GM12878 (cell line): ENCODE measurements at regions not wholly inside any gene's neighbourhood (a gene's known extent, or its start where the extent isn't known, plus 50 kb on each side); places are given as distances from the start of the nearest gene placed in this dataset.

ENCODE experiments used
- ATAC-seq: fragments of 200-7000 bp; cut with Tn5 transposase; 3 replicates; pipeline ENCODE4 v1.9.1; 2020; ENCODE audit warnings: mild to moderate bottlenecking, moderate library complexity
- BruUV-seq: library from RNA; stranded (reverse); fragments of 400-500 nt; replicated peaks from 2 replicates; lab custom pipeline; 2021; lab: Mats Ljungman, UMichigan
- CTCF ChIA-PET: fragments of 300-600 bp; sonication (Branson Sonifier 250); formaldehyde crosslinking; extraction: SDS; loops from one replicate; lab custom pipeline; 2021; ENCODE audit warnings: inconsistent platforms; lab: Yijun Ruan, JAX
- POLR2A ChIA-PET: fragments of 350-600 bp; formaldehyde crosslinking; extraction: SDS; loops from one replicate; lab custom pipeline; 2021; ENCODE audit warnings: inconsistent platforms; lab: Charles Lee
- RAD21 ChIA-PET: fragments of 300-600 bp; sonication (Branson Sonifier 250); formaldehyde crosslinking; loops from one replicate; lab custom pipeline; 2023; ENCODE audit warnings: antibody characterized with exemption; ENCODE audit not compliant: unreplicated experiment; lab: Charles Lee
- SMC1A ChIA-PET: fragments of 300-600 bp; sonication (Branson Sonifier 250); formaldehyde crosslinking; loops from one replicate; lab custom pipeline; 2023; ENCODE audit not compliant: unreplicated experiment, uncharacterized antibody; lab: Charles Lee
- DNase-seq: peaks from one replicate; pipeline ENCODE4 v3.0.0-alpha.2; 2011; ENCODE audit warnings: low read depth, low spot score
- FAIRE-seq: peaks from 3 replicates; lab custom pipeline; 2011; peaks lifted over from hg19 to GRCh38; lab: Jason Lieb, UNC
- H2AFZ ChIP-seq: 2 replicates; pipeline ENCODE4 v1.6.0; 2011; ENCODE audit warnings: low read depth, low read length, control low read depth; ENCODE audit not compliant: control insufficient read depth
- H3K27ac ChIP-seq: 2 replicates; pipeline ENCODE4 v1.5.1; 2011; ENCODE audit warnings: control low read depth; ENCODE audit not compliant: control insufficient read depth, insufficient read depth
- H3K27me3 ChIP-seq, 2 experiments: replicated peaks in 1 of 2; 2 replicates each; pipeline versions ENCODE4 v1.6.0 to v1.6.1; 2011; ENCODE audit warnings: low read length in 1 of 2; ENCODE audit not compliant: control insufficient read depth in 2 of 2, insufficient read depth in 2 of 2
- H3K36me3 ChIP-seq, 2 experiments: 2 replicates each; pipeline ENCODE4 v1.5.1; 2011; ENCODE audit warnings: low read length in 1 of 2; ENCODE audit not compliant: control insufficient read depth in 2 of 2, insufficient read depth in 2 of 2
- H3K4me1 ChIP-seq: 2 replicates; pipeline ENCODE4 v1.6.1; 2011; ENCODE audit warnings: mild to moderate bottlenecking, low read length, moderate library complexity, mixed read lengths; ENCODE audit not compliant: control insufficient read depth, insufficient read depth
- H3K4me2 ChIP-seq: 2 replicates; pipeline ENCODE4 v1.6.0; 2011; ENCODE audit warnings: control low read depth; ENCODE audit not compliant: control insufficient read depth, insufficient read depth
- H3K4me3 ChIP-seq: fragments of 200-600 bp; sonication (generic); 2 replicates; pipeline ENCODE4 v1.5.1; 2016
- H3K79me2 ChIP-seq: 2 replicates; pipeline ENCODE4 v1.6.0; 2011; ENCODE audit warnings: low read length; ENCODE audit not compliant: control insufficient read depth, insufficient read depth
- H3K9ac ChIP-seq: 2 replicates; pipeline ENCODE4 v1.8.0; 2011; ENCODE audit warnings: low read length, control low read depth, mixed read lengths; ENCODE audit not compliant: control insufficient read depth, insufficient read depth
- H3K9me3 ChIP-seq: replicated peaks from 3 replicates; pipeline ENCODE4 v1.5.1; 2011; ENCODE audit warnings: mild to moderate bottlenecking, low read length; ENCODE audit not compliant: control insufficient read depth, insufficient read depth
- H4K20me1 ChIP-seq: 2 replicates; pipeline ENCODE4 v1.6.0; 2011; ENCODE audit not compliant: control insufficient read depth, insufficient read depth
- BCL11A ChIP-seq: IDR thresholded peaks from 2 replicates; pipeline ENCODE4 v1.6.1; 2011; ENCODE audit warnings: low read depth, low read length
- CEBPB ChIP-seq, 2 experiments: fragments of 150-350 bp in 1 of 2; IDR thresholded peaks; 2 replicates each; pipeline ENCODE4 v1.6.1; 2012 to 2014; ENCODE audit warnings: low read depth in 2 of 2, low read length in 2 of 2, borderline replicate concordance in 1 of 2, inconsistent platforms in 1 of 2
- CHD1 ChIP-seq: IDR thresholded peaks from 2 replicates; pipeline ENCODE4 v1.6.1; 2012; ENCODE audit warnings: low read depth, low read length, improper control_type of control experiment
- ETV6 ChIP-seq, 2 experiments: fragments of 450-650 bp in 1 of 2; IDR thresholded peaks in 1 of 2; conservative IDR thresholded peaks in 1 of 2; 2 replicates each; pipeline ENCODE4 v1.6.1; 2014; ENCODE audit warnings: antibody characterized with exemption in 1 of 2, borderline replicate concordance in 1 of 2, low read depth in 1 of 2, mild to moderate bottlenecking in 1 of 2, moderate library complexity in 1 of 2
- FOS ChIP-seq: IDR thresholded peaks from 3 replicates; pipeline ENCODE4 v1.6.1; 2011; ENCODE audit warnings: borderline replicate concordance; ENCODE audit not compliant: insufficient read length; ENCODE audit errors: extremely low read depth
- GATAD2B ChIP-seq: fragments of 450-650 bp; conservative IDR thresholded peaks from 2 replicates; pipeline ENCODE4 v1.6.1; 2017; ENCODE audit warnings: low read depth, mild to moderate bottlenecking, moderate library complexity
- IKZF1 ChIP-seq: fragments of 450-650 bp; conservative IDR thresholded peaks from 2 replicates; pipeline ENCODE4 v1.6.1; 2017; ENCODE audit warnings: antibody characterized with exemption, mild to moderate bottlenecking
- IKZF2 ChIP-seq, 2 experiments: fragments of 450-650 bp; IDR thresholded peaks; 2 replicates each; pipeline ENCODE4 v1.6.1; 2017; ENCODE audit warnings: mild to moderate bottlenecking in 2 of 2, moderate library complexity in 2 of 2
- PAX5 ChIP-seq: IDR thresholded peaks from 2 replicates; pipeline ENCODE4 v1.6.1; 2011; ENCODE audit warnings: low read depth, low read length, borderline replicate concordance
- PML ChIP-seq: IDR thresholded peaks from 2 replicates; pipeline ENCODE4 v1.6.1; 2012; ENCODE audit warnings: low read length, inconsistent platforms
- POLR2AphosphoS2 ChIP-seq: IDR thresholded peaks from 2 replicates; pipeline ENCODE4 v1.6.1; 2011; ENCODE audit warnings: low read depth, mild to moderate bottlenecking, low read length, improper control_type of control experiment, moderate library complexity
- SIN3A ChIP-seq: IDR thresholded peaks from 2 replicates; pipeline ENCODE4 v1.6.1; 2012; ENCODE audit warnings: low read depth, low read length, improper control_type of control experiment
- ZNF24 ChIP-seq: fragments of 450-650 bp; IDR thresholded peaks from 2 replicates; pipeline ENCODE4 v1.6.1; 2017; ENCODE audit warnings: antibody characterized with exemption, mild to moderate bottlenecking
- ZNF274 ChIP-seq: IDR thresholded peaks from one replicate; pipeline ENCODE4 v1.8.0; 2011; ENCODE audit not compliant: insufficient read length, insufficient read depth
- ZSCAN29 ChIP-seq: fragments of 450-650 bp; IDR thresholded peaks from 2 replicates; pipeline ENCODE4 v1.6.1; 2017; ENCODE audit warnings: mild to moderate bottlenecking, moderate library complexity
- WGBS: methylation state at CpG from one replicate; pipeline ENCODE4 v1.1.6; 2016; ENCODE audit warnings: low lambda C conversion rate; ENCODE audit not compliant: insufficient replicate concordance, insufficient coverage; ENCODE audit errors: missing lambda C conversion rate; 5-methylcytosine and 5-hydroxymethylcytosine counted together
- in situ Hi-C: fragments of 300-500 bp; cut with MboI; formaldehyde crosslinking; loops from 9 replicates; pipeline ENCODE4 v1.14.3; 2018; ENCODE audit warnings: mixed read lengths
- intact Hi-C: fragments of 100-400 bp; cut with micrococcal nuclease; formaldehyde crosslinking; loops from one replicate; pipeline ENCODE4 v1.14.2; 2022; ENCODE audit not compliant: unreplicated experiment
- TF ChIP-seq, protein P1 (sequence below): fragments of 450-650 bp; formaldehyde crosslinking; IDR thresholded peaks from 2 replicates; pipeline ENCODE4 v1.5.0; 2022; ENCODE audit warnings: mild to moderate bottlenecking, missing genetic modification characterization
- TF ChIP-seq, protein P2 (sequence below): IDR thresholded peaks from 2 replicates; pipeline ENCODE4 v1.6.1; 2012; ENCODE audit warnings: improper control_type of control experiment, low read depth, low read length; ENCODE audit not compliant: insufficient replicate concordance

DNA sequence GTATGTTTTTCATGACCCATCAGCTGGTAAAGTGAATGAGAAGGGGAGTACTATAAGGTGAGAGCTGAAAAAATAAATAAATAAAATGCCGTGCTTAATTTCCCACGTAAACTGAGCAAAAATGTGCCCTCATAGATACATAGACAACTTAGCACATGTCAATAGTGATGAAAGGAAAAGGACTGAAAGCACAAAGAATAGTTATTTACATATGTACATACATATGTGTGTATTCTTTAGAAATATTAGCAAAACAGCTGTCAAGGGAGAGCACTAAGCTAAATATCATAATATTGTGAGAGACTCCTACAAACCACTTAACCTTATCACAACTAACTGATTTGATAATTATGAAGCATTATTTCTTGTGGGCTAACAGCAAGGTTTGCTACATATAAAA, 213.6 kb upstream of the FTMT start:
- WGBS: 29% methylated on average over 2 of the region's 2 CpGs
- in situ Hi-C loops: no loop called here

More for the DNA sequence above, 213.6 kb upstream of the FTMT start:
- H4K20me1 ChIP-seq: no peaks in the 10 kb centered on the region
- ATAC-seq (no peak), FAIRE-seq (no peak), DNase-seq (no peak)
- H3K27me3 ChIP-seq: no peaks in the 10 kb centered on the region
- no peak overlapping the region for H2AFZ ChIP-seq
- no peak overlapping the region for H3K4me3 ChIP-seq
- H3K4me1 ChIP-seq: no peaks in the 10 kb centered on the region
- no TSS peak for BruUV-seq
- CTCF ChIA-PET: no interaction called here
- RAD21 ChIA-PET: no interaction called here
- TF ChIP-seq PAX5: no peak
- TF ChIP-seq ZNF274: no peak
- TF ChIP-seq FOS: no peak
- TF ChIP-seq, protein P1, sequence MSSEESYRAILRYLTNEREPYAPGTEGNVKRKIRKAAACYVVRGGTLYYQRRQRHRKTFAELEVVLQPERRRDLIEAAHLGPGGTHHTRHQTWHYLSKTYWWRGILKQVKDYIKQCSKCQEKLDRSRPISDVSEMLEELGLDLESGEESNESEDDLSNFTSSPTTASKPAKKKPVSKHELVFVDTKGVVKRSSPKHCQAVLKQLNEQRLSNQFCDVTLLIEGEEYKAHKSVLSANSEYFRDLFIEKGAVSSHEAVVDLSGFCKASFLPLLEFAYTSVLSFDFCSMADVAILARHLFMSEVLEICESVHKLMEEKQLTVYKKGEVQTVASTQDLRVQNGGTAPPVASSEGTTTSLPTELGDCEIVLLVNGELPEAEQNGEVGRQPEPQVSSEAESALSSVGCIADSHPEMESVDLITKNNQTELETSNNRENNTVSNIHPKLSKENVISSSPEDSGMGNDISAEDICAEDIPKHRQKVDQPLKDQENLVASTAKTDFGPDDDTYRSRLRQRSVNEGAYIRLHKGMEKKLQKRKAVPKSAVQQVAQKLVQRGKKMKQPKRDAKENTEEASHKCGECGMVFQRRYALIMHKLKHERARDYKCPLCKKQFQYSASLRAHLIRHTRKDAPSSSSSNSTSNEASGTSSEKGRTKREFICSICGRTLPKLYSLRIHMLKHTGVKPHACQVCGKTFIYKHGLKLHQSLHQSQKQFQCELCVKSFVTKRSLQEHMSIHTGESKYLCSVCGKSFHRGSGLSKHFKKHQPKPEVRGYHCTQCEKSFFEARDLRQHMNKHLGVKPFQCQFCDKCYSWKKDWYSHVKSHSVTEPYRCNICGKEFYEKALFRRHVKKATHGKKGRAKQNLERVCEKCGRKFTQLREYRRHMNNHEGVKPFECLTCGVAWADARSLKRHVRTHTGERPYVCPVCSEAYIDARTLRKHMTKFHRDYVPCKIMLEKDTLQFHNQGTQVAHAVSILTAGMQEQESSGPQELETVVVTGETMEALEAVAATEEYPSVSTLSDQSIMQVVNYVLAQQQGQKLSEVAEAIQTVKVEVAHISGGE (CRISPR knock-in tag): no peak
- no peak for TF ChIP-seq CEBPB (IDR thresholded peaks at IDR 0.05; ENCODE audit: borderline replicate concordance in 1 of 2, low read depth in 2 of 2, low read length in 2 of 2)
- no peak for TF ChIP-seq PML
- no peak for TF ChIP-seq IKZF1
- no peak for TF ChIP-seq GATAD2B
- TF ChIP-seq CHD1: no peak
- no peak for TF ChIP-seq IKZF2 (IDR thresholded peaks at IDR 0.05)
- TF ChIP-seq, protein P2, sequence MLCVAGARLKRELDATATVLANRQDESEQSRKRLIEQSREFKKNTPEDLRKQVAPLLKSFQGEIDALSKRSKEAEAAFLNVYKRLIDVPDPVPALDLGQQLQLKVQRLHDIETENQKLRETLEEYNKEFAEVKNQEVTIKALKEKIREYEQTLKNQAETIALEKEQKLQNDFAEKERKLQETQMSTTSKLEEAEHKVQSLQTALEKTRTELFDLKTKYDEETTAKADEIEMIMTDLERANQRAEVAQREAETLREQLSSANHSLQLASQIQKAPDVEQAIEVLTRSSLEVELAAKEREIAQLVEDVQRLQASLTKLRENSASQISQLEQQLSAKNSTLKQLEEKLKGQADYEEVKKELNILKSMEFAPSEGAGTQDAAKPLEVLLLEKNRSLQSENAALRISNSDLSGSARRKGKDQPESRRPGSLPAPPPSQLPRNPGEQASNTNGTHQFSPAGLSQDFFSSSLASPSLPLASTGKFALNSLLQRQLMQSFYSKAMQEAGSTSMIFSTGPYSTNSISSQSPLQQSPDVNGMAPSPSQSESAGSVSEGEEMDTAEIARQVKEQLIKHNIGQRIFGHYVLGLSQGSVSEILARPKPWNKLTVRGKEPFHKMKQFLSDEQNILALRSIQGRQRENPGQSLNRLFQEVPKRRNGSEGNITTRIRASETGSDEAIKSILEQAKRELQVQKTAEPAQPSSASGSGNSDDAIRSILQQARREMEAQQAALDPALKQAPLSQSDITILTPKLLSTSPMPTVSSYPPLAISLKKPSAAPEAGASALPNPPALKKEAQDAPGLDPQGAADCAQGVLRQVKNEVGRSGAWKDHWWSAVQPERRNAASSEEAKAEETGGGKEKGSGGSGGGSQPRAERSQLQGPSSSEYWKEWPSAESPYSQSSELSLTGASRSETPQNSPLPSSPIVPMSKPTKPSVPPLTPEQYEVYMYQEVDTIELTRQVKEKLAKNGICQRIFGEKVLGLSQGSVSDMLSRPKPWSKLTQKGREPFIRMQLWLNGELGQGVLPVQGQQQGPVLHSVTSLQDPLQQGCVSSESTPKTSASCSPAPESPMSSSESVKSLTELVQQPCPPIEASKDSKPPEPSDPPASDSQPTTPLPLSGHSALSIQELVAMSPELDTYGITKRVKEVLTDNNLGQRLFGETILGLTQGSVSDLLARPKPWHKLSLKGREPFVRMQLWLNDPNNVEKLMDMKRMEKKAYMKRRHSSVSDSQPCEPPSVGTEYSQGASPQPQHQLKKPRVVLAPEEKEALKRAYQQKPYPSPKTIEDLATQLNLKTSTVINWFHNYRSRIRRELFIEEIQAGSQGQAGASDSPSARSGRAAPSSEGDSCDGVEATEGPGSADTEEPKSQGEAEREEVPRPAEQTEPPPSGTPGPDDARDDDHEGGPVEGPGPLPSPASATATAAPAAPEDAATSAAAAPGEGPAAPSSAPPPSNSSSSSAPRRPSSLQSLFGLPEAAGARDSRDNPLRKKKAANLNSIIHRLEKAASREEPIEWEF: no peak
- no peak for TF ChIP-seq SIN3A
- TF ChIP-seq POLR2AphosphoS2: no peak
- TF ChIP-seq BCL11A: no peak
- no peak for TF ChIP-seq ZSCAN29
- no peak for TF ChIP-seq ZNF24
- no peak for TF ChIP-seq ETV6 (conservative IDR thresholded peaks at IDR 0.05 in 1 of 2, IDR thresholded peaks at IDR 0.05 in 1 of 2; ENCODE audit: borderline replicate concordance in 1 of 2, low read depth in 1 of 2)
- no peaks in the 10 kb centered on the region for H3K9me3 ChIP-seq
- no peaks in the 10 kb centered on the region for H3K36me3 ChIP-seq
- H3K79me2 ChIP-seq: no peaks in the 10 kb centered on the region
- SMC1A ChIA-PET: no interaction called here
- H3K9ac ChIP-seq: no peak overlapping the region
- POLR2A ChIA-PET: no interaction called here
- no peak overlapping the region for H3K27ac ChIP-seq
- intact Hi-C loops: no loop called here
- no peak overlapping the region for H3K4me2 ChIP-seq
